Neuronal stem cell (in vitro differentiated cells): ENCODE measurements at regions not wholly inside any gene's neighbourhood (a gene's known extent, or its start where the extent isn't known, plus 50 kb on each side); places are given as distances from the start of the nearest gene placed in this dataset.
"Not testable (repeated sequence)": the region's sequence is repeated elsewhere in the genome, so short reads cannot be mapped to it uniquely, and the experiment has no call there.

Experiments used
- DNase-seq: peaks from one replicate; pipeline ENCODE4 v3.0.0-alpha.2; 2013; ENCODE audit warnings: low spot score
- H2AFZ ChIP-seq: one replicate; pipeline ENCODE4 v1.6.1; 2013; ENCODE audit warnings: mild to moderate bottlenecking, low read length, inconsistent platforms
- H2AK5ac ChIP-seq: 2 replicates; pipeline ENCODE4 v1.6.1; 2013; ENCODE audit warnings: low read depth, mild to moderate bottlenecking, inconsistent platforms, low read length, moderate library complexity, mixed read lengths
- H2BK120ac ChIP-seq: 2 replicates; pipeline ENCODE4 v1.6.1; 2013; ENCODE audit warnings: low read depth, mild to moderate bottlenecking, inconsistent platforms, low read length, moderate library complexity, mixed read lengths
- H2BK12ac ChIP-seq: one replicate; pipeline ENCODE4 v1.6.1; 2013; ENCODE audit warnings: low read length, inconsistent platforms
- H2BK15ac ChIP-seq: 2 replicates; pipeline ENCODE4 v1.6.1; 2013; ENCODE audit warnings: mild to moderate bottlenecking, low read length, inconsistent platforms, mixed read lengths
- H2BK5ac ChIP-seq: one replicate; pipeline ENCODE4 v1.6.1; 2013; ENCODE audit warnings: inconsistent platforms, mild to moderate bottlenecking, low read length, moderate library complexity
- H3K14ac ChIP-seq: one replicate; pipeline ENCODE4 v1.6.1; 2013; ENCODE audit warnings: low read length, inconsistent platforms
- H3K18ac ChIP-seq: 2 replicates; pipeline ENCODE4 v1.6.1; 2013; ENCODE audit warnings: low read length, inconsistent platforms
- H3K23ac ChIP-seq: 2 replicates; pipeline ENCODE4 v1.6.1; 2013; ENCODE audit warnings: low read depth, mild to moderate bottlenecking, mixed read lengths, low read length, inconsistent platforms; ENCODE audit not compliant: poor library complexity
- H3K27ac ChIP-seq: replicated peaks from 3 replicates; pipeline ENCODE4 v1.5.1; 2013; ENCODE audit warnings: low read length, inconsistent platforms
- H3K27me3 ChIP-seq, 3 experiments: 2 replicates each; pipeline ENCODE4 v1.6.1; 2013; ENCODE audit warnings: low read length in 3 of 3, mild to moderate bottlenecking in 2 of 3, inconsistent platforms in 1 of 3, low read depth in 1 of 3, mixed read lengths in 1 of 3, moderate library complexity in 1 of 3; ENCODE audit not compliant: control insufficient read depth in 3 of 3, insufficient read depth in 3 of 3
- H3K36me3 ChIP-seq, 2 donors: replicated peaks in 1 of 2; 2 replicates each; pipeline ENCODE4 v1.6.1; 2013; ENCODE audit warnings: low read length in 2 of 2; ENCODE audit not compliant: control insufficient read depth in 2 of 2, insufficient read depth in 2 of 2
- H3K4ac ChIP-seq: 2 replicates; pipeline ENCODE4 v1.6.1; 2013; ENCODE audit warnings: inconsistent platforms, mild to moderate bottlenecking, low read length, moderate library complexity
- H3K4me1 ChIP-seq, 2 donors: 1 replicate in 1 of 2; 2 replicates in 1 of 2; pipeline ENCODE4 v1.6.1; 2013; ENCODE audit warnings: low read length in 2 of 2, low read depth in 1 of 2; ENCODE audit not compliant: control insufficient read depth in 2 of 2, insufficient read depth in 1 of 2
- H3K4me2 ChIP-seq: one replicate; pipeline ENCODE4 v1.6.1; 2013; ENCODE audit warnings: mild to moderate bottlenecking, low read length, inconsistent platforms; ENCODE audit not compliant: insufficient read depth, poor library complexity, severe bottlenecking
- H3K4me3 ChIP-seq, 2 donors: 2 replicates each; pipeline ENCODE4 v1.5.1; 2013; ENCODE audit warnings: low read length in 2 of 2, mild to moderate bottlenecking in 2 of 2, inconsistent platforms in 1 of 2, moderate library complexity in 1 of 2
- H3K79me1 ChIP-seq: one replicate; pipeline ENCODE4 v1.6.1; 2013; ENCODE audit warnings: low read depth, mild to moderate bottlenecking, inconsistent platforms, low read length, moderate library complexity
- H3K9ac ChIP-seq: one replicate; pipeline ENCODE4 v1.6.1; 2013; ENCODE audit warnings: mild to moderate bottlenecking, low read depth, low read length, inconsistent platforms; ENCODE audit not compliant: poor library complexity
- H3K9me3 ChIP-seq, 2 donors: replicated peaks in 1 of 2; 2 replicates each; pipeline versions ENCODE3 to v1.6.1; 2013; ENCODE audit warnings: low read length in 2 of 2, mild to moderate bottlenecking in 2 of 2, inconsistent platforms in 1 of 2, low read depth in 1 of 2, mixed read lengths in 1 of 2, moderate library complexity in 1 of 2; ENCODE audit not compliant: control insufficient read depth in 2 of 2, insufficient read depth in 1 of 2
- H4K8ac ChIP-seq: one replicate; pipeline ENCODE4 v1.6.1; 2013; ENCODE audit warnings: low read depth, mild to moderate bottlenecking, inconsistent platforms, low read length, moderate library complexity
- H4K91ac ChIP-seq: one replicate; pipeline ENCODE4 v1.6.1; 2013; ENCODE audit warnings: low read length, low read depth, mild to moderate bottlenecking, inconsistent platforms; ENCODE audit not compliant: poor library complexity
- WGBS, 2 donors: extraction: QIAGEN DNeasy Blood & Tissue Kit; methylation state at CpG; one replicate each; pipeline ENCODE4 v1.1.7; 2013; ENCODE audit warnings: missing lambda C conversion rate in 2 of 2, mixed read lengths in 1 of 2; ENCODE audit not compliant: insufficient read length in 2 of 2, insufficient replicate concordance in 1 of 2; ENCODE audit errors: extremely low coverage in 2 of 2; 5-methylcytosine and 5-hydroxymethylcytosine counted together

GRCh38 chr9:107826688-107826983 is 337.1 kb upstream of the KLF4 start:
- H3K4me1 ChIP-seq, H3K27me3 ChIP-seq, H3K9ac ChIP-seq, DNase-seq, H2BK120ac ChIP-seq, H3K36me3 ChIP-seq, H2BK12ac ChIP-seq, H2AK5ac ChIP-seq, H3K14ac ChIP-seq, H3K79me1 ChIP-seq, H4K8ac ChIP-seq, H2BK15ac ChIP-seq, H4K91ac ChIP-seq, H3K18ac ChIP-seq, H3K4me3 ChIP-seq, H2BK5ac ChIP-seq, H3K4me2 ChIP-seq, H3K4ac ChIP-seq, H2AFZ ChIP-seq, H3K9me3 ChIP-seq, H3K27ac ChIP-seq, H3K23ac ChIP-seq: not testable (repeated sequence)
- WGBS, 2 donors, result no CpG with 5 or more reads among the region's 7 CpGs

- no peaks in the 10 kb centered on the region for H3K9me3 ChIP-seq
- H3K27me3 ChIP-seq, result no peaks in the 10 kb centered on the region
- H2BK120ac ChIP-seq, result no peak overlapping the region
- no peak overlapping the region for H3K23ac ChIP-seq
- no peak overlapping the region for H4K8ac ChIP-seq
- H2BK12ac ChIP-seq, result no peak overlapping the region
- H3K18ac ChIP-seq, result no peak overlapping the region
- peaks cover 0 to 7% of the 10 kb centered on the region in 2 donors for H3K4me1 ChIP-seq
- no peak overlapping the region for H2BK5ac ChIP-seq
- H3K14ac ChIP-seq, result no peak overlapping the region
- H3K27ac ChIP-seq, result no peak overlapping the region
- H3K9ac ChIP-seq, result no peak overlapping the region
- H4K91ac ChIP-seq, result no peak overlapping the region
- no peak overlapping the region for H2BK15ac ChIP-seq
- H3K4ac ChIP-seq, result no peak overlapping the region
- H3K79me1 ChIP-seq, result no peaks in the 10 kb centered on the region
- no peak overlapping the region for H3K4me2 ChIP-seq
- no CpG with 5 or more reads among the region's 2 CpGs for WGBS, 2 donors
- H2AK5ac ChIP-seq, result no peak overlapping the region
- H3K4me3 ChIP-seq, result no peak overlapping the region
- no peak for DNase-seq
- H2AFZ ChIP-seq, result no peak overlapping the region
- H3K36me3 ChIP-seq, result no peaks in the 10 kb centered on the region
These were observed 335.0 kb upstream of the KLF4 start for GRCh38 chr9:107824556-107824955.

GRCh38 chr9:107819772-107820565 is 330.4 kb upstream of the KLF4 start:
- Histone ChIP-seq H3K9ac (no peak overlapping the region), H2BK120ac (no peak overlapping the region), H3K4me3 (no peak overlapping the region), H2AFZ (no peak overlapping the region), H2AK5ac (no peak overlapping the region), H3K36me3 (no peaks in the 10 kb centered on the region), H2BK15ac (no peak overlapping the region), H2BK5ac (no peak overlapping the region), H3K27me3 (no peaks in the 10 kb centered on the region), H3K23ac (no peak overlapping the region), H3K4me2 (no peak overlapping the region), H3K27ac (peak overlapping the region; percentile 39), H3K14ac (no peak overlapping the region), H2BK12ac (no peak overlapping the region), H3K4ac (no peak overlapping the region), H4K8ac (no peak overlapping the region), H3K79me1 (no peaks in the 10 kb centered on the region), H3K18ac (no peak overlapping the region), H3K9me3 (no peaks in the 10 kb centered on the region), H3K4me1 (peaks cover 0 to 7% of the 10 kb centered on the region in 2 donors), H4K91ac (no peak overlapping the region)
- no CpG with 5 or more reads among the region's 14 CpGs for WGBS, 2 donors
- no peak for DNase-seq

- H2BK15ac ChIP-seq, H2BK5ac ChIP-seq, H4K8ac ChIP-seq, H3K4me2 ChIP-seq, H2BK120ac ChIP-seq, H3K23ac ChIP-seq, DNase-seq, H2BK12ac ChIP-seq, H2AFZ ChIP-seq, H3K4ac ChIP-seq, H3K18ac ChIP-seq, H3K9ac ChIP-seq, H4K91ac ChIP-seq, H3K4me1 ChIP-seq, H3K36me3 ChIP-seq, H3K79me1 ChIP-seq, H3K14ac ChIP-seq, H3K27ac ChIP-seq, H3K27me3 ChIP-seq, H3K9me3 ChIP-seq, H3K4me3 ChIP-seq, H2AK5ac ChIP-seq: not testable (repeated sequence)
- no CpG with 5 or more reads among the region's 6 CpGs for WGBS, 2 donors
These were observed 328.9 kb upstream of the KLF4 start for GRCh38 chr9:107818503-107818829.
